H9 (cell line): ENCODE measurements at regions not wholly inside any gene's neighbourhood (a gene's known extent, or its start where the extent isn't known, plus 50 kb on each side); places are given as distances from the start of the nearest gene placed in this dataset.

Source experiments
- DNase-seq: peaks from one replicate; pipeline ENCODE4 v3.0.0-alpha.2; 2017
- H2AFZ ChIP-seq: one replicate; pipeline ENCODE4 v1.6.1; 2013; ENCODE audit warnings: mild to moderate bottlenecking, low read length, control low read depth, moderate library complexity
- H2AK5ac ChIP-seq: 2 replicates; pipeline ENCODE4 v1.6.1; 2013; ENCODE audit warnings: low read length, control low read depth, mixed read lengths; ENCODE audit not compliant: insufficient read length
- H2BK120ac ChIP-seq: one replicate; pipeline ENCODE4 v1.6.1; 2013; ENCODE audit warnings: low read depth, mild to moderate bottlenecking, low read length, control low read depth, inconsistent platforms; ENCODE audit not compliant: poor library complexity, severe bottlenecking
- H2BK12ac ChIP-seq: 2 replicates; pipeline ENCODE4 v1.6.1; 2013; ENCODE audit warnings: low read length, control low read depth, mixed read lengths, low read depth; ENCODE audit not compliant: insufficient read length
- H2BK15ac ChIP-seq: 2 replicates; pipeline ENCODE4 v1.6.1; 2013; ENCODE audit warnings: low read depth, low read length, control low read depth
- H2BK20ac ChIP-seq: one replicate; pipeline ENCODE4 v1.6.1; 2013; ENCODE audit warnings: low read depth, mild to moderate bottlenecking, low read length, control low read depth, inconsistent platforms; ENCODE audit not compliant: poor library complexity, severe bottlenecking
- H2BK5ac ChIP-seq: 2 replicates; pipeline ENCODE4 v1.6.1; 2013; ENCODE audit warnings: low read length, control low read depth, mixed read lengths; ENCODE audit not compliant: insufficient read length
- H3K14ac ChIP-seq: 2 replicates; pipeline ENCODE4 v1.6.1; 2013; ENCODE audit warnings: low read length, control low read depth; ENCODE audit not compliant: insufficient read depth
- H3K18ac ChIP-seq: 2 replicates; pipeline ENCODE4 v1.6.1; 2013; ENCODE audit warnings: low read depth, mild to moderate bottlenecking, mixed read lengths, low read length, control low read depth; ENCODE audit not compliant: insufficient read length
- H3K23ac ChIP-seq: 2 replicates; pipeline ENCODE4 v1.6.1; 2013; ENCODE audit warnings: low read length, control low read depth, mixed read lengths, low read depth; ENCODE audit not compliant: insufficient read length
- H3K23me2 ChIP-seq: 2 replicates; pipeline ENCODE4 v1.6.1; 2013; ENCODE audit warnings: low read depth, mild to moderate bottlenecking, mixed read lengths, low read length, control low read depth; ENCODE audit not compliant: insufficient read length, poor library complexity, severe bottlenecking
- H3K27ac ChIP-seq: 2 replicates; pipeline ENCODE4 v1.5.1; 2013; ENCODE audit warnings: low read length, control low read depth, mixed read lengths, low read depth; ENCODE audit not compliant: insufficient read length
- H3K27me3 ChIP-seq: 2 replicates; pipeline ENCODE4 v1.6.1; 2013; ENCODE audit warnings: low read length, control low read depth, inconsistent platforms; ENCODE audit not compliant: insufficient read depth
- H3K4ac ChIP-seq: 2 replicates; pipeline ENCODE4 v1.6.1; 2013; ENCODE audit warnings: low read depth, mild to moderate bottlenecking, control low read depth, inconsistent platforms, low read length, moderate library complexity
- H3K4me1 ChIP-seq: 2 replicates; pipeline ENCODE4 v1.6.1; 2013; ENCODE audit warnings: low read length, control low read depth, inconsistent platforms; ENCODE audit not compliant: insufficient read depth
- H3K4me2 ChIP-seq: 2 replicates; pipeline ENCODE4 v1.6.1; 2013; ENCODE audit warnings: low read length, control low read depth, mixed read lengths; ENCODE audit not compliant: insufficient read length, insufficient read depth
- H3K56ac ChIP-seq: 2 replicates; pipeline ENCODE4 v1.6.1; 2013; ENCODE audit warnings: low read depth, mild to moderate bottlenecking, mixed read lengths, low read length, control low read depth; ENCODE audit not compliant: insufficient read length
- H3K79me1 ChIP-seq: 2 replicates; pipeline ENCODE4 v1.6.1; 2013; ENCODE audit warnings: low read depth, mild to moderate bottlenecking, moderate library complexity, low read length, control low read depth, inconsistent platforms; ENCODE audit not compliant: insufficient read depth, poor library complexity, severe bottlenecking
- H3K79me2 ChIP-seq: 2 replicates; pipeline ENCODE4 v1.6.1; 2013; ENCODE audit warnings: low read length, control low read depth, inconsistent platforms; ENCODE audit not compliant: insufficient read depth
- H3K9ac ChIP-seq: 2 replicates; pipeline ENCODE4 v1.6.1; 2013; ENCODE audit warnings: low read length, control low read depth, mixed read lengths; ENCODE audit not compliant: insufficient read length; ENCODE audit errors: extremely low read depth
- H3K9me3 ChIP-seq: one replicate; pipeline ENCODE4 v1.6.1; 2013; ENCODE audit warnings: low read depth, low read length, inconsistent platforms; ENCODE audit not compliant: control insufficient read depth
- H3T11ph ChIP-seq: one replicate; pipeline ENCODE4 v1.6.1; 2013; ENCODE audit warnings: mild to moderate bottlenecking, low read length, control low read depth, inconsistent platforms
- H4K20me1 ChIP-seq: one replicate; pipeline ENCODE4 v1.6.1; 2013; ENCODE audit not compliant: control insufficient read depth, insufficient read length, insufficient read depth
- H4K5ac ChIP-seq: 2 replicates; pipeline ENCODE4 v1.6.1; 2013; ENCODE audit warnings: low read depth, mild to moderate bottlenecking, mixed read lengths, low read length, control low read depth; ENCODE audit not compliant: insufficient read length
- H4K8ac ChIP-seq: replicated peaks from 2 replicates; pipeline ENCODE4 v1.6.1; 2013; ENCODE audit warnings: low read length, control low read depth, mixed read lengths, low read depth; ENCODE audit not compliant: insufficient read length
- H4K91ac ChIP-seq: 2 replicates; pipeline ENCODE4 v1.6.1; 2013; ENCODE audit warnings: low read depth, mild to moderate bottlenecking, moderate library complexity, mixed read lengths, low read length, control low read depth; ENCODE audit not compliant: insufficient read length
- H3K27ac Mint-ChIP-seq, 3 experiments: 2 replicates in 2 of 3; 3 replicates in 1 of 3; pipeline ENCODE4 v1.8.0; 2020 to 2021; ENCODE audit warnings: mixed read lengths in 3 of 3, mild to moderate bottlenecking in 1 of 3, moderate library complexity in 1 of 3
- H3K27me3 Mint-ChIP-seq: 2 replicates; pipeline ENCODE4 v1.8.0; 2021; ENCODE audit warnings: low read depth, mild to moderate bottlenecking, moderate library complexity, mixed read lengths
- H3K36me3 Mint-ChIP-seq, 3 experiments: 2 replicates in 2 of 3; 3 replicates in 1 of 3; pipeline ENCODE4 v1.8.0; 2020 to 2021; ENCODE audit warnings: low read depth in 3 of 3, mixed read lengths in 3 of 3; ENCODE audit not compliant: insufficient read depth in 1 of 3
- H3K4me1 Mint-ChIP-seq, 2 experiments: 2 replicates each; pipeline ENCODE4 v1.8.0; 2020; ENCODE audit warnings: mixed read lengths in 2 of 2
- H3K4me3 Mint-ChIP-seq, 2 experiments: 2 replicates in 1 of 2; 3 replicates in 1 of 2; pipeline ENCODE4 v1.8.0; 2020 to 2021; ENCODE audit warnings: mild to moderate bottlenecking in 2 of 2, mixed read lengths in 2 of 2, moderate library complexity in 1 of 2
- H3K9me3 Mint-ChIP-seq, 2 experiments: 2 replicates in 1 of 2; 3 replicates in 1 of 2; pipeline ENCODE4 v1.8.0; 2020; ENCODE audit warnings: mild to moderate bottlenecking in 2 of 2, mixed read lengths in 2 of 2, moderate library complexity in 1 of 2
- CTCF ChIP-seq: fragments of 200-600 bp; sonication (generic); conservative IDR thresholded peaks from 3 replicates; pipeline ENCODE4 v1.8.0; 2021; ENCODE audit warnings: antibody characterized with exemption, mild to moderate bottlenecking
- WGBS: extraction: QIAGEN DNeasy Blood & Tissue Kit; methylation state at CpG from one replicate; pipeline ENCODE4 v1.1.7; 2013; ENCODE audit warnings: missing lambda C conversion rate, low lambda C conversion rate, mixed read lengths; ENCODE audit not compliant: insufficient read length; ENCODE audit errors: extremely low coverage; 5-methylcytosine and 5-hydroxymethylcytosine counted together

DNA sequence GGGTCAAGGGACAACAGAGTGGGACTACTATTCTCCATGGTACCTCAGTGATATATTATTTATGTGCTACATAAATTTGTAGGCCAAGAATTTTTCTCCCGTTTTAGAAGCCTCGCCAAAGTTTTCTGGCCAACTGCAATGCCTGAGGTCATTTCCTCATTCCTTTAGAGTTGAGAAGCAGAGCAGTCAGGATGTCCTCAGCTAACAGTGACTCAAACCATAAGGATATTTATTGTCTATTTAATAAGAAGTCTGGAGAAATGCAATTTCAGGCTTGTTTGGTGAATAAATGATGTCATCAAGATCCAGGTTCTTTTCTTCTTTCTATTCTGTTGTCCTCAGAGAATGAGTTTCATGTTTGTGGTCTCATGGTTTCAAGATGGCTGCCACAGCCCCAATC, 91.0 kb downstream of the ADCYAP1 start:
- Histone ChIP-seq H4K5ac (no peak overlapping the region), H4K20me1 (no peaks in the 10 kb centered on the region), H3T11ph (no peak overlapping the region), H2BK120ac (no peak overlapping the region), H2BK15ac (no peak overlapping the region), H3K79me1 (peaks cover 6% of the 10 kb centered on the region), H2AFZ (no peak overlapping the region), H4K91ac (no peak overlapping the region), H3K4me1 (no peaks in the 10 kb centered on the region; the same call in 1 of the 2 replicates), H4K8ac (no peak overlapping the region), H3K14ac (no peak overlapping the region), H2BK20ac (no peak overlapping the region), H3K23me2 (no peaks in the 10 kb centered on the region), H2BK5ac (no peak overlapping the region), H2BK12ac (no peak overlapping the region), H3K79me2 (0 out of 2 replicates have a peak, but pooled peaks cover 2% of the 10 kb centered on the region), H3K9me3 (no peaks in the 10 kb centered on the region), H3K9ac (no peak overlapping the region), H2AK5ac (no peak overlapping the region), H3K27me3 (no peaks in the 10 kb centered on the region), H3K27ac (no peak overlapping the region), H3K4me2 (no peak overlapping the region), H3K4ac (no peak overlapping the region), H3K56ac (no peak overlapping the region), H3K23ac (no peak overlapping the region), H3K18ac (no peak overlapping the region)
- Mint-ChIP-seq H3K4me1 (peaks cover 14 to 19% of the 10 kb centered on the region in 2 experiments), H3K27ac (no peak overlapping the region), H3K27me3 (no peaks in the 10 kb centered on the region), H3K36me3 (peaks cover 9 to 19% (median 13%) of the 10 kb centered on the region in 3 experiments), H3K9me3 (peaks cover 8% of the 10 kb centered on the region in 2 experiments; a peak in 3 of 5 replicates), H3K4me3 (no peak overlapping the region)
- no CpG with 5 or more reads among the region's 2 CpGs for WGBS
- no peak for TF ChIP-seq CTCF
- DNase-seq, result no peak
